Neuronal stem cell (in vitro differentiated cells): ENCODE measurements at regions not wholly inside any gene's neighbourhood (a gene's known extent, or its start where the extent isn't known, plus 50 kb on each side); places are given as distances from the start of the nearest gene placed in this dataset.

ENCODE experiments used
- DNase-seq: peaks from one replicate; pipeline ENCODE4 v3.0.0-alpha.2; 2013; ENCODE audit warnings: low spot score
- H2AFZ ChIP-seq: one replicate; pipeline ENCODE4 v1.6.1; 2013; ENCODE audit warnings: mild to moderate bottlenecking, low read length, inconsistent platforms
- H2AK5ac ChIP-seq: 2 replicates; pipeline ENCODE4 v1.6.1; 2013; ENCODE audit warnings: low read depth, mild to moderate bottlenecking, inconsistent platforms, low read length, moderate library complexity, mixed read lengths
- H2BK120ac ChIP-seq: 2 replicates; pipeline ENCODE4 v1.6.1; 2013; ENCODE audit warnings: low read depth, mild to moderate bottlenecking, inconsistent platforms, low read length, moderate library complexity, mixed read lengths
- H2BK12ac ChIP-seq: one replicate; pipeline ENCODE4 v1.6.1; 2013; ENCODE audit warnings: low read length, inconsistent platforms
- H2BK15ac ChIP-seq: 2 replicates; pipeline ENCODE4 v1.6.1; 2013; ENCODE audit warnings: mild to moderate bottlenecking, low read length, inconsistent platforms, mixed read lengths
- H2BK5ac ChIP-seq: one replicate; pipeline ENCODE4 v1.6.1; 2013; ENCODE audit warnings: inconsistent platforms, mild to moderate bottlenecking, low read length, moderate library complexity
- H3K14ac ChIP-seq: one replicate; pipeline ENCODE4 v1.6.1; 2013; ENCODE audit warnings: low read length, inconsistent platforms
- H3K18ac ChIP-seq: 2 replicates; pipeline ENCODE4 v1.6.1; 2013; ENCODE audit warnings: low read length, inconsistent platforms
- H3K23ac ChIP-seq: 2 replicates; pipeline ENCODE4 v1.6.1; 2013; ENCODE audit warnings: low read depth, mild to moderate bottlenecking, mixed read lengths, low read length, inconsistent platforms; ENCODE audit not compliant: poor library complexity
- H3K27ac ChIP-seq: replicated peaks from 3 replicates; pipeline ENCODE4 v1.5.1; 2013; ENCODE audit warnings: low read length, inconsistent platforms
- H3K27me3 ChIP-seq, 3 experiments: 2 replicates each; pipeline ENCODE4 v1.6.1; 2013; ENCODE audit warnings: low read length in 3 of 3, mild to moderate bottlenecking in 2 of 3, inconsistent platforms in 1 of 3, low read depth in 1 of 3, mixed read lengths in 1 of 3, moderate library complexity in 1 of 3; ENCODE audit not compliant: control insufficient read depth in 3 of 3, insufficient read depth in 3 of 3
- H3K36me3 ChIP-seq, 2 donors: replicated peaks in 1 of 2; 2 replicates each; pipeline ENCODE4 v1.6.1; 2013; ENCODE audit warnings: low read length in 2 of 2; ENCODE audit not compliant: control insufficient read depth in 2 of 2, insufficient read depth in 2 of 2
- H3K4ac ChIP-seq: 2 replicates; pipeline ENCODE4 v1.6.1; 2013; ENCODE audit warnings: inconsistent platforms, mild to moderate bottlenecking, low read length, moderate library complexity
- H3K4me1 ChIP-seq, 2 donors: 1 replicate in 1 of 2; 2 replicates in 1 of 2; pipeline ENCODE4 v1.6.1; 2013; ENCODE audit warnings: low read length in 2 of 2, low read depth in 1 of 2; ENCODE audit not compliant: control insufficient read depth in 2 of 2, insufficient read depth in 1 of 2
- H3K4me2 ChIP-seq: one replicate; pipeline ENCODE4 v1.6.1; 2013; ENCODE audit warnings: mild to moderate bottlenecking, low read length, inconsistent platforms; ENCODE audit not compliant: insufficient read depth, poor library complexity, severe bottlenecking
- H3K4me3 ChIP-seq, 2 donors: 2 replicates each; pipeline ENCODE4 v1.5.1; 2013; ENCODE audit warnings: low read length in 2 of 2, mild to moderate bottlenecking in 2 of 2, inconsistent platforms in 1 of 2, moderate library complexity in 1 of 2
- H3K79me1 ChIP-seq: one replicate; pipeline ENCODE4 v1.6.1; 2013; ENCODE audit warnings: low read depth, mild to moderate bottlenecking, inconsistent platforms, low read length, moderate library complexity
- H3K9ac ChIP-seq: one replicate; pipeline ENCODE4 v1.6.1; 2013; ENCODE audit warnings: mild to moderate bottlenecking, low read depth, low read length, inconsistent platforms; ENCODE audit not compliant: poor library complexity
- H3K9me3 ChIP-seq, 2 donors: replicated peaks in 1 of 2; 2 replicates each; pipeline versions ENCODE3 to v1.6.1; 2013; ENCODE audit warnings: low read length in 2 of 2, mild to moderate bottlenecking in 2 of 2, inconsistent platforms in 1 of 2, low read depth in 1 of 2, mixed read lengths in 1 of 2, moderate library complexity in 1 of 2; ENCODE audit not compliant: control insufficient read depth in 2 of 2, insufficient read depth in 1 of 2
- H4K8ac ChIP-seq: one replicate; pipeline ENCODE4 v1.6.1; 2013; ENCODE audit warnings: low read depth, mild to moderate bottlenecking, inconsistent platforms, low read length, moderate library complexity
- H4K91ac ChIP-seq: one replicate; pipeline ENCODE4 v1.6.1; 2013; ENCODE audit warnings: low read length, low read depth, mild to moderate bottlenecking, inconsistent platforms; ENCODE audit not compliant: poor library complexity
- WGBS, 2 donors: extraction: QIAGEN DNeasy Blood & Tissue Kit; methylation state at CpG; one replicate each; pipeline ENCODE4 v1.1.7; 2013; ENCODE audit warnings: missing lambda C conversion rate in 2 of 2, mixed read lengths in 1 of 2; ENCODE audit not compliant: insufficient read length in 2 of 2, insufficient replicate concordance in 1 of 2; ENCODE audit errors: extremely low coverage in 2 of 2; 5-methylcytosine and 5-hydroxymethylcytosine counted together

- H3K27ac ChIP-seq: no peak overlapping the region
- H3K9ac ChIP-seq: no peak overlapping the region
- H3K23ac ChIP-seq: no peak overlapping the region
- no peak overlapping the region for H3K4me3 ChIP-seq
- H2BK5ac ChIP-seq: no peak overlapping the region
- no peak overlapping the region for H2BK120ac ChIP-seq
- no peak overlapping the region for H3K4me2 ChIP-seq
- H3K36me3 ChIP-seq: no peaks in the 10 kb centered on the region
- peaks cover 0 to 36% (median 0%) of the 10 kb centered on the region in 3 experiments for H3K27me3 ChIP-seq
- no CpG with 5 or more reads among the region's 2 CpGs for WGBS, 2 donors
- H2AFZ ChIP-seq: no peak overlapping the region
- H2AK5ac ChIP-seq: no peak overlapping the region
- H4K8ac ChIP-seq: no peak overlapping the region
- no peak overlapping the region for H2BK15ac ChIP-seq
- no peak overlapping the region for H4K91ac ChIP-seq
- H3K14ac ChIP-seq: no peak overlapping the region
- H2BK12ac ChIP-seq: no peak overlapping the region
- peaks cover 0 to 9% of the 10 kb centered on the region in 2 donors for H3K4me1 ChIP-seq
- no peaks in the 10 kb centered on the region for H3K79me1 ChIP-seq
- H3K4ac ChIP-seq: no peak overlapping the region
- H3K9me3 ChIP-seq: no peaks in the 10 kb centered on the region
- no peak overlapping the region for H3K18ac ChIP-seq
- DNase-seq: no peak
Observed at GRCh38 chr17:79226037-79226436, 151.4 kb downstream of the ENGASE start.

DNA sequence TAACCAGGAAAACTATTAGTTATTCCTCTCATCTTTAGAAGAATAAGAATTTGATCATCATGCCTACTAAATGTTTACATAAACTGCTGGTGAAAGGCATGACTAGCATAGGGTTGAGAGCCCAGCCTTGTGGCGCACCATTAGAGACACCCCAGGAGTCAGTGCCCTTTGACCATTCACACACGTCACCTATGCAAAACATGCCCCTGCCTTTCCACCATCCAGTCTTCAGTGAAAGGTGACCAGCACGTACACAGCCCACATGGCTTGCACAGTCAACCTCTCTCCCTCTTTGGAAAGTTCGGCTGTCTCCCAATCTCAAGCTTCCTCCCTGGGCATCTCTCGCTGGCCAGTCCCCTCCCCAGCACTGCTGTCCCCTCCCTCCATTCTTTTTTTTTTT lies 150.3 kb downstream of the ENGASE start:
- H3K4me3 ChIP-seq: no peak overlapping the region
- H2AK5ac ChIP-seq: no peak overlapping the region
- H2BK12ac ChIP-seq: no peak overlapping the region
- no peak overlapping the region for H3K14ac ChIP-seq
- H3K4me2 ChIP-seq: no peak overlapping the region
- H3K27me3 ChIP-seq: peaks cover 0 to 47% (median 0%) of the 10 kb centered on the region in 3 experiments
- no peak overlapping the region for H3K27ac ChIP-seq
- no peaks in the 10 kb centered on the region for H3K79me1 ChIP-seq
- no peak overlapping the region for H2BK120ac ChIP-seq
- WGBS, 2 donors: no CpG with 5 or more reads among the region's 5 CpGs
- H4K91ac ChIP-seq: no peak overlapping the region
- H2BK5ac ChIP-seq: no peak overlapping the region
- no peaks in the 10 kb centered on the region for H3K36me3 ChIP-seq
- DNase-seq: no peak
- H2BK15ac ChIP-seq: no peak overlapping the region
- H3K4me1 ChIP-seq: peaks cover 0 to 18% of the 10 kb centered on the region in 2 donors
- no peak overlapping the region for H3K9ac ChIP-seq
- no peak overlapping the region for H4K8ac ChIP-seq
- no peak overlapping the region for H2AFZ ChIP-seq
- H3K18ac ChIP-seq: no peak overlapping the region
- H3K23ac ChIP-seq: no peak overlapping the region
- no peak overlapping the region for H3K4ac ChIP-seq
- H3K9me3 ChIP-seq: no peaks in the 10 kb centered on the region

GRCh38 chr17:79224476-79224875 lies 149.9 kb downstream of the ENGASE start:
- no peak overlapping the region for H3K27ac ChIP-seq
- no peak for DNase-seq
- no peak overlapping the region for H3K4ac ChIP-seq
- H3K36me3 ChIP-seq: no peaks in the 10 kb centered on the region
- H3K4me1 ChIP-seq: peaks cover 0 to 20% of the 10 kb centered on the region in 2 donors
- no peak overlapping the region for H2BK5ac ChIP-seq
- no peak overlapping the region for H2BK12ac ChIP-seq
- no peak overlapping the region for H3K18ac ChIP-seq
- no peak overlapping the region for H3K4me2 ChIP-seq
- no peak overlapping the region for H4K91ac ChIP-seq
- no peaks in the 10 kb centered on the region for H3K9me3 ChIP-seq
- no peak overlapping the region for H4K8ac ChIP-seq
- no peak overlapping the region for H3K4me3 ChIP-seq
- H3K27me3 ChIP-seq: peaks cover 0 to 50% (median 0%) of the 10 kb centered on the region in 3 experiments
- no peak overlapping the region for H2BK15ac ChIP-seq
- H3K23ac ChIP-seq: no peak overlapping the region
- H2AK5ac ChIP-seq: no peak overlapping the region
- WGBS, 2 donors: no CpG with 5 or more reads among the region's 4 CpGs
- no peak overlapping the region for H2AFZ ChIP-seq
- H3K14ac ChIP-seq: no peak overlapping the region
- H3K79me1 ChIP-seq: no peaks in the 10 kb centered on the region
- H3K9ac ChIP-seq: no peak overlapping the region
- no peak overlapping the region for H2BK120ac ChIP-seq

DNA sequence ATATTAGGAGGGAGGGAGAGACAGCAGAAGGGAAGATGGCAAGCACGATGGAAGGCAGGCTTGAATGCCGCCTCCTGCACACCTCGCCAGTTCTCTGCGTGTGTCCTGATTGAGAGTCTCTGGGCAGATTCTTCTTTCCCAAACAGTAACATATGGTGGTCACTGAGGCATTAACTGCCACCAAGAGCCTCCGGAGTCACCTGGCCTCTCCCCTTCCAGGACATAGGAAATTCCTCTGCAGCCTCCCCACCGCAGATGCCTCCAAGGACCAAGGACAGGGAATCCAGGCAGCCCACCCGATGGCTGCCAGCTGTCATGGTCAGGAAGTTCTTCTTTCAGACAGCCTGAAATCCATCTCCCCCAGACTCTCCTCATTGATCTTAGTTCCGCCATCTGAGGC lies 149.3 kb downstream of the ENGASE start:
- Histone ChIP-seq H3K4ac (no peak overlapping the region), H2BK15ac (no peak overlapping the region), H4K8ac (no peak overlapping the region), H2BK120ac (no peak overlapping the region), H3K23ac (no peak overlapping the region), H2BK5ac (no peak overlapping the region), H2AFZ (no peak overlapping the region), H2BK12ac (no peak overlapping the region), H3K4me2 (no peak overlapping the region), H3K18ac (no peak overlapping the region), H3K79me1 (no peaks in the 10 kb centered on the region), H3K4me1 (peaks cover 0 to 25% of the 10 kb centered on the region in 2 donors), H3K9me3 (no peaks in the 10 kb centered on the region), H2AK5ac (no peak overlapping the region), H3K4me3 (no peak overlapping the region), H3K27me3 (peaks cover 0 to 56% (median 0%) of the 10 kb centered on the region in 3 experiments), H3K27ac (no peak overlapping the region), H3K36me3 (no peaks in the 10 kb centered on the region), H3K14ac (no peak overlapping the region), H4K91ac (no peak overlapping the region), H3K9ac (no peak overlapping the region)
- no peak for DNase-seq
- no CpG with 5 or more reads among the region's 8 CpGs for WGBS, 2 donors
